SIG-M5 treated with dmso at 0.1 percent for 504 hours (cell line): ENCODE measurements at regions not wholly inside any gene's neighbourhood (a gene's known extent, or its start where the extent isn't known, plus 50 kb on each side); places are given as distances from the start of the nearest gene placed in this dataset.
"Not testable (repeated sequence)": the region's sequence is repeated elsewhere in the genome, so short reads cannot be mapped to it uniquely, and the experiment has no call there.

Source experiments
- DNase-seq: peaks from one replicate; lab custom pipeline; 2025; ENCODE audit not compliant: unreplicated experiment; lab: John Stamatoyannopoulos, UW

- DNase-seq = no peak
Measured at GRCh38 chrX:56125946-56126345, 106.2 kb upstream of the KLF8 start.

GRCh38 chrX:56130031-56130430 lies 102.1 kb upstream of the KLF8 start:
- DNase-seq = no peak

- no peak for DNase-seq
Measured at GRCh38 chrX:56130436-56130835, 101.7 kb upstream of the KLF8 start.

GRCh38 chrX:56164135-56164534 lies 68.0 kb upstream of the KLF8 start:
- not testable (repeated sequence) for DNase-seq
